ENCODE measurements at regions not wholly inside any gene's neighbourhood (a gene's known extent, or its start where the extent isn't known, plus 50 kb on each side); places are given as distances from the start of the nearest gene placed in this dataset.
"Not testable (repeated sequence)": the region's sequence is repeated elsewhere in the genome, so short reads cannot be mapped to it uniquely, and the experiment has no call there.

DNA sequence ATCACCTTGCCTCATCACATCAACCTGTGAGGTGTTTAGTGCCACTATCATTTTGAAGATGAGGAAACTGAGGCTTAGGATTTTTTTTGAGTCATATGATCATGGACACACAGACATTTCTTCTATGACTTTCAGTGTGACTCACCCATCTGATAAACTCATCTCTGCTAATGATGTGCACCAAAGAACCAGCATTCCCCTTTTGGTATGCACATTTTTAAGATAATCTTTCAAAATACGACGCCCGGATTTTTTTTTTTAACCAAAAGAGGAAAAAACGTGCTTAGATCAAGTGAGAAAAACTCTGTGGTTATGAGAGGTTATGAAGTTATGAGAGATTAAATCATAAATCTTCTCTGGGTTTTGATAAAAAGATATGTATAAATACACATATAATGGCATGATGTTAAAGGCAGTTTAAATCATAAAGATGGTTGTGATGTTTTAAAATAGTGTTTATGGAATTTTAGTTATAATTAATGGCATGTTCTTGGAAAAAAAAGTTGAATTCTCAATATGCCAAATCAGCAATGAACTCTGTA lies 948.1 kb downstream of the TMTC2 start:
- no peak for DNase-seq (ENCODE audit: low spot score)

GRCh38 chr12:83630526-83630925 lies 943.8 kb downstream of the TMTC2 start:
- no peak for DNase-seq (ENCODE audit: low spot score)

DNA sequence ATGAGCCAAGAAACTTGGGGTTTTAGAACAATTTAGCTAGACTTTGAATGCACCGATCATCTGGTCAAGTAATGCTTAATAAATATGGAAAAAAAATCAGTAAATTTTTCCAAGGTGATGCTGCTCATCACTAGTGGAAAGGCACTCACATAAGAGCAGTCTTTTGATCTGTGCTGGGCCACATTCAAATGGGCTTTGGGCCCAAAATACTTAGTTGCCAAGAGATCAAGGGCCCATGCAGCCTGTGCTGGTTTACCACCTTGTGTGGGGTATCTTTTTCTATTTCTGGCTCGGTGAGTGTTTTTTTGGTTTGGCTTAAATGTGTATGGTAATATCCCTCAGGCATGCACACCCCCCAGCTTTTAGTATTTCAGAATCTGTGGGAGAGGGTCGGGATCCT lies 943.2 kb downstream of the TMTC2 start:
- DNase-seq (ENCODE audit: low spot score) = no peak

DNA sequence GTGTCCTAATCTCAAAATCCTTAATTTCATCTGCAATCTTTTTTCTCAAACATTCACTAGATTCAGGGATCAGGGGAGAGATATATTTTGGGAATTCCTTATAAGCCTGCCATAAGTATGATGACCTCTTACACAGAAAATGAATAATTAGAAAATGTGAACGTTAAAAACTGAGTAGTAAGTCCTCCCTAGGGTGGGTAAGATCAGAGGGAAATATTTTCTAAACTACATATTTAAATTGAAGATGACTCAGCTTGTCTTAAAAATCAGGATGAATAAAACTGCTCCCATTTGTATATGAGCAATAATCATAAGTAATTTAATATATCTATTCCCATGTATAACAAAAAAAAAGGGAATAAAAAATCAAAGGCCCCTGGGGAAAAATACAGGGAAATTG lies 935.5 kb downstream of the TMTC2 start:
- no peak for DNase-seq (ENCODE audit: low spot score)

- DNase-seq (ENCODE audit: low spot score) = no peak
Measured at GRCh38 chr12:83619973-83620372, 933.3 kb downstream of the TMTC2 start.

GRCh38 chr12:83615152-83615551 lies 928.4 kb downstream of the TMTC2 start:
- no peak for DNase-seq (ENCODE audit: low spot score)

- no peak for DNase-seq (ENCODE audit: low spot score)
Measured at GRCh38 chr12:83613586-83614110, 926.9 kb downstream of the TMTC2 start.

DNA sequence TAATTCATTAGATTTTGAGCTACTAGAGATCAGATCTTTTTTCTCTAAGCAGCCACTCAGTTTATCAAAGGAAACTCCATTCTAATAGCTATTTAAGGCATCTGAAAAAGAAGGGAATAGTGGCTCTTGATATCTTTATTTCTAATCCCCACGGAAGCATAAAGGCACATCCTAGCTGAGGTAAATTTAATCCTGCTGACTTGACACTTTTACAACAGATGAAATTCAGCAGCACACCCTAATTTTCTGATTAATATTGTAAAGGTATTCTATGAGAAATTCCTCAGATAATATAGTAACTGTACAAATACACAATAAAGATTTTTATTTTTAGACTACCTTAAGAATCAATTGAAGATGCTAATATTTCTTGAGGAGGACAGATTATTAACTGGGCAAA lies 916.4 kb downstream of the TMTC2 start:
- DNase-seq (ENCODE audit: low spot score) = no peak

- DNase-seq (ENCODE audit: low spot score) = no peak
Measured at GRCh38 chr12:83575326-83575725, 888.6 kb downstream of the TMTC2 start.

GRCh38 chr12:83574142-83574541 lies 887.4 kb downstream of the TMTC2 start:
- no peak for DNase-seq (ENCODE audit: low spot score)

GRCh38 chr12:83573671-83574070 lies 887.0 kb downstream of the TMTC2 start:
- no peak for DNase-seq (ENCODE audit: low spot score)

DNA sequence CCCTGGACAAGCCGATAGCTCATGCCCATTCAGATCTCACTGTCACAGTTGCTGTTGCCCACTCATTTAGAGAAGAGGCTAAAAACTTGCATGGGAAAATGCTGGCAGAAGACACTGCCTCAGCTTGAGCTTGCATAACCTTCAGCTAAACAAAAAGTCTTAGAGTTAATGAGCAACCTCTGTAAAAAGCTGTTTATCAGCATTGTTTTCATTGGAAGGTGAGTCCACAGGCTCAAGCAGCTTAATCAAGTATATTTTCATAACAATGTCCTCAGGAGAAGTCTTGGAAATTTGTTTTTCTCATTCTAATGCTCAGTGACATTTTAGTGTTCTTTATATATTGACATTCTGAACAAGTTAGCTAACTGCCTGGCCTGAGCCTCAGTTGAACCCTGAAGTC lies 872.9 kb downstream of the TMTC2 start:
- no peak for DNase-seq (ENCODE audit: low spot score)

DNA sequence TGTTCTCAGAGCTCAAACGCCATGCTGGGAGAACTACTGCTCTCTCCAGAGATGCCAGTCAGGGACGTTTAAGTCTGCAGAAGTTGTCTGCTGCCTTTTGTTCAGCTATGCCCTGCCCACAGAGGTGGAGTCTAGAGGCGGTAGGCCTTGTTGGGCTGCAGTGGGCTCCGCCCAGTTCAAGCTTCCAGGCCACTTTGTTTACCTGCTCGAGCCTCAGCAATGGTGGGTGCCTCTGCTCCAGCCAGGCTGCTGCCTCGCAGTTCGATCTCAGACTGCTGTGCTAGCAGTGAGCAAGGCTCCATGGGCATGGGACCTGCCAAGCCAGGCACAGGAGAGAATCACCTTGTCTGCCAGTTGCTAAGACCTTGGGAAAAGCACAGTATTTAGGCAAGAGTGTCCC lies 869.3 kb downstream of the TMTC2 start:
- DNase-seq (ENCODE audit: low spot score) = not testable (repeated sequence)

GRCh38 chr12:83541446-83541845 lies 854.7 kb downstream of the TMTC2 start:
- no peak for DNase-seq (ENCODE audit: low spot score)

DNA sequence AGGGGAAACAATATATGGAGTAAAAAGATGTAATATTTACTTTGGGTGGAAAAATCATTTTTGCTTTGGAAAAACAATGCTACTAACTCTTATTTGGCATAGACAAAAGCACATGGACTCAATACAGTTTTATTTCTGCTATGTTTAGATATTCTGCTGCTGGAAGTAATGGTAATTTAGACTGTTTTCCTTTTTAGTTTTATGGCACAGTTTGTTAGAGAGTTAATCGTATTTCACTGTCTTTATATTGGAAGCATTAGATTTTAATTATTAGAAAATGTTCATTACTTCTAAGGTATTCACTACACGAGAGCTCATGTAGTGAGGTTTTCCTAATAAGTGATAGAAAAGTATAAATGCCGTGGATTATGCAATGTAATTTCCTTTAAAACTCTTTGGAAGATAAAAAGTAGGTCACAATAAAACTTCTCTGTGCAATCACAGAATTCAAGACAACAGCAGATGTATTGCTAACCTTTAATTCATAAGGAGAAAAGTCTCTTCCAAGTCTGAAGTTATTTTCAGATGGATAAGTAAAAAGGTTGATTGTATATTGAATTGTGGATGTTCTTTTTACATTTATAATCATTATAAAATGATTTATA lies 851.8 kb downstream of the TMTC2 start:
- no peak for DNase-seq (ENCODE audit: low spot score)

- DNase-seq (ENCODE audit: low spot score) = no peak
Measured at GRCh38 chr12:83537428-83538053, 850.8 kb downstream of the TMTC2 start.

DNA sequence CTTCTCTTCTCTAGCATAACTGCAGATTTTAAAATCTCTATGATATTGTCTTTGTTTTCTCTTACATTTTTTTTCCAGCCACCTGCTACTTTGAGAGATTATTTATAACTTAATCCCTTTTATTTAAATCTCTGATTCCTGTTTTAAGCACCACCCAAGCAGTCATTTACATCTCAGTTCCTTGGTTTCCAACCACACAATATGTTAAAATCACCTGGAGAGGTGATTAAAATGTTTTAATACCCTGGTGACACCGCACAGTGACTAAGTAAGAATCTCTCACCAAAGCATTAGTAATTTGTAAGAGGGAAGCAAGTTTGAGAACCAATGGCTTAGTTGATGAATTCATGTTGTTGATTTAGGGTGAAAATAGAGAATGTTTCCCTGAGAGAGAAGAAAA lies 849.8 kb downstream of the TMTC2 start:
- no peak for DNase-seq (ENCODE audit: low spot score)

DNA sequence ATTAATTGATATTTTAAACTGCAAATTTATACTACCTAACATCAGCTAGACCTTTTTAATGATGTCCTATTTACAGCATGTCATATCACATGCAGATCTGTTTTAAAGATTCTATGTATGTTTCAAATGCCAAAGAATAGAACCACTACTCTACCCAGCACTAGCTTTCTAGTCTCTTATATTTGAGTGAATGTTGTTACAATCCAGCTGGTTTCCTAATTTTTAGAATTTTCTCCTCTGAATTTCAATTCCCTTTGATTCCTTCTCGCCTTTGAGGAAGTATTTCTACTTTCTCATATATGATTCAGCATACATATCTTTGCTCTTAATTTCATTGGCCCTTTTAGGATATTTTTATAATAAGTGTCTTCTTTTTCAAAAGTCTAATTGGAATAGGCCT lies 841.9 kb downstream of the TMTC2 start:
- DNase-seq (ENCODE audit: low spot score) = no peak

DNA sequence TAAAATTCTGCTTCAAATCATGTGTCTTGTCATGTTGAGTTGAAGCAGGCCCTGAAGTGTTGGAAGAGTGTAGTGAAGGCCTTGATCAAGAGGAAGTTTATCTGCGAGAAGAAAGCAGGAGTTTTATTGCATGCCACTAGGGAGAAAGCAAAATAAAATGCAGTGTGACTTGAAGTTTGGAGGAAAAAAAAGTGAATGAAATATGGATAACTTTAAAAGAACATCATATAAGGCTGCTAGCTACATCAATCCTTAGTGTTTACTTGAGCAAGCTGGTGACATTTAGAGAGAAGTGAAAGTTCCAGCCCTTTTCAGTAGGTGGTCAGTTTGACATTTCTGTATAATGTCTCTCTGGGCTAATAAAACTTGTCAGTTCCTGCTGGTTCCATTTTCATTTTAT lies 841.1 kb downstream of the TMTC2 start:
- DNase-seq (ENCODE audit: low spot score) = no peak

- DNase-seq (ENCODE audit: low spot score) = no peak
Measured at GRCh38 chr12:83515306-83516026, 828.8 kb downstream of the TMTC2 start.

- DNase-seq (ENCODE audit: low spot score) = no peak
Measured at GRCh38 chr12:83514372-83514771, 827.7 kb downstream of the TMTC2 start.

DNA sequence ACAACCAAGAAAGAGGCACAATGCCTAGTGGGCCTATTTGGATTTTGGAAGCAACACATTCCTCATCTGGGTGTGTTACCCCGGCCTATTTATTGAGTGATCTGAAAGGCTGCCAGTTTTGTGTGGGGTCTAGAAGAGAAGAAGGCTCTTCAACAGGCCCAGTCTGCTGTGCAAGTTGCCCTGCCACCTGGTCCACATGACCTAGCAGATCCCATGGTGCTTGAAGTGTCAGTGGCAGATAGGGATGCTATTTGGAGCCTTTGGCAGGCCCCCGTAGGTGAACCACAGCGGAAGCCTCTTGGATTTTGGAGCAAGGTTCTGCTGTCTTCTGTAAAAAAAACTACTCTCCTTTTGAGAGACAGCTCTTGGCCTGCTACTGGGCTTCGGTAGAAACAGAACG lies 820.1 kb downstream of the TMTC2 start:
- no peak for DNase-seq (ENCODE audit: low spot score)
